Left lung (tissue), 4 donors: ENCODE measurements at regions not wholly inside any gene's neighbourhood (a gene's known extent, or its start where the extent isn't known, plus 50 kb on each side); places are given as distances from the start of the nearest gene placed in this dataset.

Experiments
- ATAC-seq: fragments of 200-7000 bp; cut with Tn5 transposase; one replicate; pipeline ENCODE4 v1.9.1; 2020; ENCODE audit warnings: moderate library complexity
- DNase-seq, 4 donors: peaks; one replicate each; pipeline ENCODE4 v3.0.0-alpha.2; 2013 to 2020
- H3K27ac ChIP-seq, 2 donors: fragments of 200-600 bp; sonication (generic) in 1 of 2; one replicate each; pipeline versions ENCODE4 v1.5.0 to v1.8.0; 2020 to 2021
- H3K27me3 ChIP-seq, 2 donors: fragments of 200-600 bp; sonication (generic) in 1 of 2; one replicate each; pipeline versions ENCODE4 v1.5.0 to v1.8.0; 2020 to 2021
- H3K36me3 ChIP-seq, 2 donors: fragments of 200-600 bp; sonication (generic) in 1 of 2; one replicate each; pipeline versions ENCODE4 v1.5.0 to v1.8.0; 2020 to 2021
- H3K4me1 ChIP-seq, 2 donors: fragments of 200-600 bp; one replicate each; pipeline ENCODE4 v1.8.0; 2021
- H3K4me3 ChIP-seq, 2 donors: fragments of 200-600 bp; sonication (generic) in 1 of 2; one replicate each; pipeline versions ENCODE4 v1.5.0 to v1.8.0; 2020 to 2021; ENCODE audit warnings: mild to moderate bottlenecking in 1 of 2
- H3K9me3 ChIP-seq, 2 donors: fragments of 200-600 bp; sonication (generic) in 1 of 2; one replicate each; pipeline versions ENCODE4 v1.5.0 to v1.8.0; 2020 to 2021
- CTCF ChIP-seq, 2 donors: fragments of 200-600 bp; sonication (generic) in 1 of 2; IDR thresholded peaks; one replicate each; pipeline versions ENCODE4 v1.5.0 to v1.8.0; 2021; ENCODE audit warnings: antibody characterized with exemption in 2 of 2
- intact Hi-C, 2 donors: fragments of 100-400 bp; cut with DNase I; formaldehyde crosslinking; loops; one replicate each; pipeline versions ENCODE4 v1.11.2 to v1.14.2; 2022
- donor health status: DM: no; HTN: yes; CAD: no.
- donor health status: DM: no; HTN: no; CAD: no.

GRCh38 chr15:39491886-39492490 is 88.9 kb upstream of the THBS1 start:
- TF ChIP-seq CTCF (IDR thresholded peaks at IDR 0.05): no peak
- no peak overlapping the region for H3K27ac ChIP-seq
- H3K4me1 ChIP-seq: peaks cover 0 to 3% of the 10 kb centered on the region in 2 donors
- no peaks in the 10 kb centered on the region for H3K9me3 ChIP-seq
- intact Hi-C loops: no loop called here
- H3K27me3 ChIP-seq: no peaks in the 10 kb centered on the region
- no peaks in the 10 kb centered on the region for H3K36me3 ChIP-seq
- DNase-seq (no peak), ATAC-seq (no peak)
- no peak overlapping the region for H3K4me3 ChIP-seq

DNA sequence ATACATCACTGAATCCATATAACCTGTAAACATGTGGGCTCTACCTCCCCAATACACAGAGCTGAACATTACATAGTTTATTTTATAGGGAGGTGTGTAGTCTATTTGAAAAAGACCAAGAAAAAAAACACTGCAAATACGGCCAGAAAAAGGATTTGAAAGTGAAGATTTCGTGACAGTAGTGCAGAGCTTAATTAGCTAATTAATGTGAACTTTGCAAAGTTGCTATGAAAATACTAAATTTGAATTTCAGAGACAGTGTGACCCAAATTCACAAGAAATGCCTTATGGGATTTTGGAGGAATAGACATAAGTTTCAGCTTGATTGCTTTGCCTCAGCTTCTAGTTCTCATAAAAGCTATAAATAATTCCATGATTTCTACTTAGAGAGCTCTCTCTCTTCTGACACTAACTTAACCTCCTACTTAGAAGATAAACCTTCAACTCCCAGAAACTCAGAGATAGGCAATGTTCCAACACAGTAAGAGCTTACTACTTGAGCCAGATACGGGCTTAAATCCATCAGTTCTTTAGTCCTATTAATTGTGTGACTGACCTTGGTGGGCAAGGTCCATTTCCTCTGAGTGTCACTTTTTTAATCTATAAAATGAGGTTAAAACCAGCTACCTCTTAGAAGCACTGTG is 87.3 kb upstream of the THBS1 start:
- intact Hi-C loops: no loop called here
- no peak overlapping the region for H3K27ac ChIP-seq
- TF ChIP-seq CTCF (IDR thresholded peaks at IDR 0.05): no peak
- H3K4me3 ChIP-seq: no peak overlapping the region
- H3K27me3 ChIP-seq: no peaks in the 10 kb centered on the region
- H3K36me3 ChIP-seq: no peaks in the 10 kb centered on the region
- H3K4me1 ChIP-seq: no peaks in the 10 kb centered on the region
- DNase-seq (no peak), ATAC-seq (no peak)
- H3K9me3 ChIP-seq: no peaks in the 10 kb centered on the region

DNA sequence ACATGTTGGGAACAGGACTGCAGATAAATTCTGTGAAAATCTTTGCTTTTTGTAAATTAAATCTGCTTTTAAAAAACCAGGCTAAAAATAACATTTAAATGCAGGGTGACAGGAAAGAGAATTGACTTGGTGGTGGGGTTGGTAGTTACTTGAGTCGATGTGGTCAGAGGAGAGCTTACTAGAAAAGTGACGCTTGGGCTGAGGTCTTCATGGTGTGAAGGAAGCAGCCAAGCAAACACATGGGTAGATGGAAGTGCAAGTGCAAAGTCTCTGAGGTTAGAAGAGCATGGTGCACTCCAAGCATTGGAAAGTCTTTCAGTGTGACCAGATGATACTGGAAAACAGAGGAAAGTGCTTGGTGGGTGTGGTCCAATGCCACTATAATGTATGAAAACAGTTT is 86.4 kb upstream of the THBS1 start:
- intact Hi-C loops: no loop called here
- H3K4me1 ChIP-seq: no peaks in the 10 kb centered on the region
- no peaks in the 10 kb centered on the region for H3K9me3 ChIP-seq
- DNase-seq: no peak
- H3K4me3 ChIP-seq: no peak overlapping the region
- no peaks in the 10 kb centered on the region for H3K27me3 ChIP-seq
- no peak overlapping the region for H3K27ac ChIP-seq
- ATAC-seq: no peak
- no peak for TF ChIP-seq CTCF (IDR thresholded peaks at IDR 0.05)
- no peaks in the 10 kb centered on the region for H3K36me3 ChIP-seq

GRCh38 chr15:39495871-39496840 is 84.7 kb upstream of the THBS1 start:
- H3K4me1 ChIP-seq: no peaks in the 10 kb centered on the region
- H3K4me3 ChIP-seq: no peak overlapping the region
- H3K9me3 ChIP-seq: no peaks in the 10 kb centered on the region
- ATAC-seq: no peak
- no peak overlapping the region for H3K27ac ChIP-seq
- TF ChIP-seq CTCF (IDR thresholded peaks at IDR 0.05): no peak
- intact Hi-C loops: no loop called here
- H3K27me3 ChIP-seq: no peaks in the 10 kb centered on the region
- DNase-seq: no peak
- H3K36me3 ChIP-seq: no peaks in the 10 kb centered on the region
